K562 (cell line): ENCODE measurements at regions not wholly inside any gene's neighbourhood (a gene's known extent, or its start where the extent isn't known, plus 50 kb on each side); places are given as distances from the start of the nearest gene placed in this dataset.

Experiments used
- TF ChIP-seq, protein P1 (sequence below): fragments of 200-600 bp; sonication (generic); IDR thresholded peaks from one replicate; pipeline ENCODE4 v1.6.1; 2012; ENCODE audit warnings: mild to moderate bottlenecking, low read depth, low read length, inconsistent platforms
- TF ChIP-seq, protein P2 (sequence below): sonication (generic); formaldehyde crosslinking; IDR thresholded peaks from 2 replicates; pipeline ENCODE4 v1.4.0; 2020; ENCODE audit warnings: mild to moderate bottlenecking, missing genetic modification reagents

DNA sequence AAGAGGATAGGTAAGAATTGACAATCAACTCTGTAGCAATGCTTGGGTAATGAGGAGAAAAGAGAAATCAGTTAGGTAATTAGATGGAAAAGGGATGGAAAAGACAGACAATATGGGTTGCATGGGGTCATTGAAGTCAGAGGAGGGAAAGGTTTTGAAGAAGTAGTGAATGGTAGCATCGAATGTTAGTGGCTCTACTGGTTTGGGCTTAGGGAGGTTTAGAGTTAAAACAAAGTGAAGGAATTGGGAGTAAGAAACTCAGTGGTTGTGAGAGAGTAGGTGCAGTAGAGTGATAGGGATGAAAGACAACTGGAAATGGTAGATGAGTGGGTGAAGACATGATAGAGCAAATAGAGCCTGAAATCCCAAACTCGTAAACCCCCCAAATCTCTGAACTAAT lies 140.1 kb upstream of the ZFP64 start (continued):
- TF ChIP-seq, protein P1, sequence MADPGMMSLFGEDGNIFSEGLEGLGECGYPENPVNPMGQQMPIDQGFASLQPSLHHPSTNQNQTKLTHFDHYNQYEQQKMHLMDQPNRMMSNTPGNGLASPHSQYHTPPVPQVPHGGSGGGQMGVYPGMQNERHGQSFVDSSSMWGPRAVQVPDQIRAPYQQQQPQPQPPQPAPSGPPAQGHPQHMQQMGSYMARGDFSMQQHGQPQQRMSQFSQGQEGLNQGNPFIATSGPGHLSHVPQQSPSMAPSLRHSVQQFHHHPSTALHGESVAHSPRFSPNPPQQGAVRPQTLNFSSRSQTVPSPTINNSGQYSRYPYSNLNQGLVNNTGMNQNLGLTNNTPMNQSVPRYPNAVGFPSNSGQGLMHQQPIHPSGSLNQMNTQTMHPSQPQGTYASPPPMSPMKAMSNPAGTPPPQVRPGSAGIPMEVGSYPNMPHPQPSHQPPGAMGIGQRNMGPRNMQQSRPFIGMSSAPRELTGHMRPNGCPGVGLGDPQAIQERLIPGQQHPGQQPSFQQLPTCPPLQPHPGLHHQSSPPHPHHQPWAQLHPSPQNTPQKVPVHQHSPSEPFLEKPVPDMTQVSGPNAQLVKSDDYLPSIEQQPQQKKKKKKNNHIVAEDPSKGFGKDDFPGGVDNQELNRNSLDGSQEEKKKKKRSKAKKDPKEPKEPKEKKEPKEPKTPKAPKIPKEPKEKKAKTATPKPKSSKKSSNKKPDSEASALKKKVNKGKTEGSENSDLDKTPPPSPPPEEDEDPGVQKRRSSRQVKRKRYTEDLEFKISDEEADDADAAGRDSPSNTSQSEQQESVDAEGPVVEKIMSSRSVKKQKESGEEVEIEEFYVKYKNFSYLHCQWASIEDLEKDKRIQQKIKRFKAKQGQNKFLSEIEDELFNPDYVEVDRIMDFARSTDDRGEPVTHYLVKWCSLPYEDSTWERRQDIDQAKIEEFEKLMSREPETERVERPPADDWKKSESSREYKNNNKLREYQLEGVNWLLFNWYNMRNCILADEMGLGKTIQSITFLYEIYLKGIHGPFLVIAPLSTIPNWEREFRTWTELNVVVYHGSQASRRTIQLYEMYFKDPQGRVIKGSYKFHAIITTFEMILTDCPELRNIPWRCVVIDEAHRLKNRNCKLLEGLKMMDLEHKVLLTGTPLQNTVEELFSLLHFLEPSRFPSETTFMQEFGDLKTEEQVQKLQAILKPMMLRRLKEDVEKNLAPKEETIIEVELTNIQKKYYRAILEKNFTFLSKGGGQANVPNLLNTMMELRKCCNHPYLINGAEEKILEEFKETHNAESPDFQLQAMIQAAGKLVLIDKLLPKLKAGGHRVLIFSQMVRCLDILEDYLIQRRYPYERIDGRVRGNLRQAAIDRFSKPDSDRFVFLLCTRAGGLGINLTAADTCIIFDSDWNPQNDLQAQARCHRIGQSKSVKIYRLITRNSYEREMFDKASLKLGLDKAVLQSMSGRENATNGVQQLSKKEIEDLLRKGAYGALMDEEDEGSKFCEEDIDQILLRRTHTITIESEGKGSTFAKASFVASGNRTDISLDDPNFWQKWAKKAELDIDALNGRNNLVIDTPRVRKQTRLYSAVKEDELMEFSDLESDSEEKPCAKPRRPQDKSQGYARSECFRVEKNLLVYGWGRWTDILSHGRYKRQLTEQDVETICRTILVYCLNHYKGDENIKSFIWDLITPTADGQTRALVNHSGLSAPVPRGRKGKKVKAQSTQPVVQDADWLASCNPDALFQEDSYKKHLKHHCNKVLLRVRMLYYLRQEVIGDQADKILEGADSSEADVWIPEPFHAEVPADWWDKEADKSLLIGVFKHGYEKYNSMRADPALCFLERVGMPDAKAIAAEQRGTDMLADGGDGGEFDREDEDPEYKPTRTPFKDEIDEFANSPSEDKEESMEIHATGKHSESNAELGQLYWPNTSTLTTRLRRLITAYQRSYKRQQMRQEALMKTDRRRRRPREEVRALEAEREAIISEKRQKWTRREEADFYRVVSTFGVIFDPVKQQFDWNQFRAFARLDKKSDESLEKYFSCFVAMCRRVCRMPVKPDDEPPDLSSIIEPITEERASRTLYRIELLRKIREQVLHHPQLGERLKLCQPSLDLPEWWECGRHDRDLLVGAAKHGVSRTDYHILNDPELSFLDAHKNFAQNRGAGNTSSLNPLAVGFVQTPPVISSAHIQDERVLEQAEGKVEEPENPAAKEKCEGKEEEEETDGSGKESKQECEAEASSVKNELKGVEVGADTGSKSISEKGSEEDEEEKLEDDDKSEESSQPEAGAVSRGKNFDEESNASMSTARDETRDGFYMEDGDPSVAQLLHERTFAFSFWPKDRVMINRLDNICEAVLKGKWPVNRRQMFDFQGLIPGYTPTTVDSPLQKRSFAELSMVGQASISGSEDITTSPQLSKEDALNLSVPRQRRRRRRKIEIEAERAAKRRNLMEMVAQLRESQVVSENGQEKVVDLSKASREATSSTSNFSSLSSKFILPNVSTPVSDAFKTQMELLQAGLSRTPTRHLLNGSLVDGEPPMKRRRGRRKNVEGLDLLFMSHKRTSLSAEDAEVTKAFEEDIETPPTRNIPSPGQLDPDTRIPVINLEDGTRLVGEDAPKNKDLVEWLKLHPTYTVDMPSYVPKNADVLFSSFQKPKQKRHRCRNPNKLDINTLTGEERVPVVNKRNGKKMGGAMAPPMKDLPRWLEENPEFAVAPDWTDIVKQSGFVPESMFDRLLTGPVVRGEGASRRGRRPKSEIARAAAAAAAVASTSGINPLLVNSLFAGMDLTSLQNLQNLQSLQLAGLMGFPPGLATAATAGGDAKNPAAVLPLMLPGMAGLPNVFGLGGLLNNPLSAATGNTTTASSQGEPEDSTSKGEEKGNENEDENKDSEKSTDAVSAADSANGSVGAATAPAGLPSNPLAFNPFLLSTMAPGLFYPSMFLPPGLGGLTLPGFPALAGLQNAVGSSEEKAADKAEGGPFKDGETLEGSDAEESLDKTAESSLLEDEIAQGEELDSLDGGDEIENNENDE: no peak
- TF ChIP-seq, protein P2, sequence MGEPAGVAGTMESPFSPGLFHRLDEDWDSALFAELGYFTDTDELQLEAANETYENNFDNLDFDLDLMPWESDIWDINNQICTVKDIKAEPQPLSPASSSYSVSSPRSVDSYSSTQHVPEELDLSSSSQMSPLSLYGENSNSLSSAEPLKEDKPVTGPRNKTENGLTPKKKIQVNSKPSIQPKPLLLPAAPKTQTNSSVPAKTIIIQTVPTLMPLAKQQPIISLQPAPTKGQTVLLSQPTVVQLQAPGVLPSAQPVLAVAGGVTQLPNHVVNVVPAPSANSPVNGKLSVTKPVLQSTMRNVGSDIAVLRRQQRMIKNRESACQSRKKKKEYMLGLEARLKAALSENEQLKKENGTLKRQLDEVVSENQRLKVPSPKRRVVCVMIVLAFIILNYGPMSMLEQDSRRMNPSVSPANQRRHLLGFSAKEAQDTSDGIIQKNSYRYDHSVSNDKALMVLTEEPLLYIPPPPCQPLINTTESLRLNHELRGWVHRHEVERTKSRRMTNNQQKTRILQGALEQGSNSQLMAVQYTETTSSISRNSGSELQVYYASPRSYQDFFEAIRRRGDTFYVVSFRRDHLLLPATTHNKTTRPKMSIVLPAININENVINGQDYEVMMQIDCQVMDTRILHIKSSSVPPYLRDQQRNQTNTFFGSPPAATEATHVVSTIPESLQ: no peak
